ENCODE measurements at regions not wholly inside any gene's neighbourhood (a gene's known extent, or its start where the extent isn't known, plus 50 kb on each side); places are given as distances from the start of the nearest gene placed in this dataset.
"Not testable (repeated sequence)": the region's sequence is repeated elsewhere in the genome, so short reads cannot be mapped to it uniquely, and the experiment has no call there.

GRCh38 chr18:56487801-56488200 lies 150.6 kb downstream of the TXNL1 start:
- Histone ChIP-seq H3K4me3 (no peak overlapping the region), H3K36me3 (no peaks in the 10 kb centered on the region), H3K9me3 (no peaks in the 10 kb centered on the region), H3K27ac (no peak overlapping the region), H3K27me3 (replicated peaks; ENCODE audit: insufficient read depth) (no peaks in the 10 kb centered on the region), H3K4me1 (replicated peaks) (no peaks in the 10 kb centered on the region)
- TF ChIP-seq POLR2AphosphoS5 (IDR thresholded peaks at IDR 0.05): no peak
- TF ChIP-seq CTCF (IDR thresholded peaks at IDR 0.05): no peak
- no peak for TF ChIP-seq POLR2A (IDR thresholded peaks at IDR 0.05)
- intact Hi-C loops (cut with DNase I): no loop called here
- DNase-seq (ENCODE audit: low spot score): no peak
- WGBS: 31% methylated on average over 2 of the region's 2 CpGs

- 93% methylated on average over 2 of the region's 2 CpGs for WGBS
- DNase-seq (ENCODE audit: low spot score): no peak
- H3K9me3 ChIP-seq: no peaks in the 10 kb centered on the region
- intact Hi-C loops (cut with DNase I): no loop called here
- no peak overlapping the region for H3K4me3 ChIP-seq
- H3K4me1 ChIP-seq (replicated peaks): no peaks in the 10 kb centered on the region
- no peaks in the 10 kb centered on the region for H3K27me3 ChIP-seq (replicated peaks; ENCODE audit: insufficient read depth)
- TF ChIP-seq POLR2A (IDR thresholded peaks at IDR 0.05) (no peak), CTCF (IDR thresholded peaks at IDR 0.05) (no peak), POLR2AphosphoS5 (IDR thresholded peaks at IDR 0.05) (no peak)
- H3K36me3 ChIP-seq: no peaks in the 10 kb centered on the region
- no peak overlapping the region for H3K27ac ChIP-seq
Measured at GRCh38 chr18:56483386-56483785, 155.0 kb downstream of the TXNL1 start.

- WGBS: 96% methylated on average over 4 of the region's 4 CpGs
- H3K4me3 ChIP-seq; H3K4me1 ChIP-seq (replicated peaks); H3K27ac ChIP-seq; H3K27me3 ChIP-seq (replicated peaks; ENCODE audit: insufficient read depth); H3K36me3 ChIP-seq; DNase-seq (ENCODE audit: low spot score); intact Hi-C loops (cut with DNase I); H3K9me3 ChIP-seq: not testable (repeated sequence)
Measured at GRCh38 chr18:56482813-56483212, 155.6 kb downstream of the TXNL1 start.

GRCh38 chr18:56481751-56482150 lies 156.6 kb downstream of the TXNL1 start:
- H3K27me3 ChIP-seq (replicated peaks; ENCODE audit: insufficient read depth): no peaks in the 10 kb centered on the region
- H3K36me3 ChIP-seq: no peaks in the 10 kb centered on the region
- H3K4me3 ChIP-seq: no peak overlapping the region
- H3K27ac ChIP-seq: no peak overlapping the region
- TF ChIP-seq POLR2A (IDR thresholded peaks at IDR 0.05) (no peak), POLR2AphosphoS5 (IDR thresholded peaks at IDR 0.05) (no peak), CTCF (IDR thresholded peaks at IDR 0.05) (no peak)
- no peaks in the 10 kb centered on the region for H3K4me1 ChIP-seq (replicated peaks)
- 91% methylated on average over 1 of the region's 1 CpG for WGBS
- no peaks in the 10 kb centered on the region for H3K9me3 ChIP-seq
- no peak for DNase-seq (ENCODE audit: low spot score)
- intact Hi-C loops (cut with DNase I): no loop called here

- H3K27me3 ChIP-seq (replicated peaks; ENCODE audit: insufficient read depth): no peaks in the 10 kb centered on the region
- no peaks in the 10 kb centered on the region for H3K9me3 ChIP-seq
- DNase-seq (ENCODE audit: low spot score): no peak
- H3K4me1 ChIP-seq (replicated peaks): no peaks in the 10 kb centered on the region
- H3K4me3 ChIP-seq: no peak overlapping the region
- H3K27ac ChIP-seq: no peak overlapping the region
- H3K36me3 ChIP-seq: no peaks in the 10 kb centered on the region
- TF ChIP-seq CTCF (IDR thresholded peaks at IDR 0.05) (no peak), POLR2A (IDR thresholded peaks at IDR 0.05) (no peak), POLR2AphosphoS5 (IDR thresholded peaks at IDR 0.05) (no peak)
- WGBS: 97% methylated on average over 3 of the region's 3 CpGs
- intact Hi-C loops (cut with DNase I): no loop called here
Measured at GRCh38 chr18:56479841-56480240, 158.6 kb downstream of the TXNL1 start.

Measured in prostate gland (tissue), 2 donors.